ENCODE measurements at regions not wholly inside any gene's neighbourhood (a gene's known extent, or its start where the extent isn't known, plus 50 kb on each side); places are given as distances from the start of the nearest gene placed in this dataset.

- Histone ChIP-seq H3K27ac (ENCODE audit: low read length) (no peak overlapping the region), H3K4me1 (ENCODE audit: control insufficient read depth, insufficient read depth, low read length) (no peaks in the 10 kb centered on the region), H3K36me3 (ENCODE audit: control insufficient read depth, insufficient read depth, low read length) (no peaks in the 10 kb centered on the region), H3K9me3 (ENCODE audit: control insufficient read depth, insufficient read depth, low read depth, low read length) (no peaks in the 10 kb centered on the region), H3K4me3 (ENCODE audit: low read depth in 2 of 2, low read length in 2 of 2) (no peak overlapping the region), H3K27me3 (ENCODE audit: control insufficient read depth, insufficient read depth, low read length) (no peaks in the 10 kb centered on the region)
- TF ChIP-seq REST (IDR thresholded peaks at IDR 0.05; ENCODE audit: insufficient read depth in 1 of 2, low read depth in 2 of 2, low read length in 1 of 2) (no peak), TCF7L2 (IDR thresholded peaks at IDR 0.05; ENCODE audit: low read depth, low read length) (no peak), POLR2AphosphoS5 (IDR thresholded peaks at IDR 0.05; ENCODE audit: low read depth, low read length) (no peak), SIN3A (IDR thresholded peaks at IDR 0.05; ENCODE audit: borderline replicate concordance, insufficient read depth, low read depth, low read length) (no peak), CTCF (IDR thresholded peaks at IDR 0.05) (no peak)
- in situ Hi-C loops (cut with HindIII; ENCODE audit: low pct_unique_long_range_greater_than_20kb, low sequenced_read_pairs): no loop called here
- intact Hi-C loops (cut with micrococcal nuclease; ENCODE audit: unreplicated experiment): no loop called here
- BruUV-seq (replicated peaks): no TSS peak
- DNase-seq (ENCODE audit: low read depth, low spot score): no peak
- ChIA-PET CTCF (no interaction called here), POLR2A (no interaction called here)
- ATAC-seq: no peak
Measured at GRCh38 chr1:119298687-119299303, 69.8 kb upstream of the HAO2 start.

- POLR2A ChIA-PET: no interaction called here
Measured at GRCh38 chr1:119302011-119302410, 66.6 kb upstream of the HAO2 start.

More at GRCh38 chr1:119302011-119302410, 66.6 kb upstream of the HAO2 start:
- ATAC-seq (no peak), DNase-seq (ENCODE audit: low read depth, low spot score) (no peak)
- CTCF ChIA-PET: no interaction called here
- no peak for TF ChIP-seq TCF7L2 (IDR thresholded peaks at IDR 0.05; ENCODE audit: low read depth, low read length)
- TF ChIP-seq POLR2AphosphoS5 (IDR thresholded peaks at IDR 0.05; ENCODE audit: low read depth, low read length): no peak
- no peak for TF ChIP-seq CTCF (IDR thresholded peaks at IDR 0.05)
- TF ChIP-seq SIN3A (IDR thresholded peaks at IDR 0.05; ENCODE audit: borderline replicate concordance, insufficient read depth, low read depth, low read length): no peak
- TF ChIP-seq REST (IDR thresholded peaks at IDR 0.05; ENCODE audit: insufficient read depth in 1 of 2, low read depth in 2 of 2, low read length in 1 of 2): no peak
- Histone ChIP-seq H3K4me3 (ENCODE audit: low read depth in 2 of 2, low read length in 2 of 2) (no peak overlapping the region), H3K36me3 (ENCODE audit: control insufficient read depth, insufficient read depth, low read length) (no peaks in the 10 kb centered on the region), H3K27me3 (ENCODE audit: control insufficient read depth, insufficient read depth, low read length) (no peaks in the 10 kb centered on the region), H3K27ac (ENCODE audit: low read length) (no peak overlapping the region), H3K4me1 (ENCODE audit: control insufficient read depth, insufficient read depth, low read length) (no peaks in the 10 kb centered on the region), H3K9me3 (ENCODE audit: control insufficient read depth, insufficient read depth, low read depth, low read length) (no peaks in the 10 kb centered on the region)
- in situ Hi-C loops (cut with HindIII; ENCODE audit: low pct_unique_long_range_greater_than_20kb, low sequenced_read_pairs): no loop called here
- intact Hi-C loops (cut with micrococcal nuclease; ENCODE audit: unreplicated experiment): no loop called here
- no TSS peak for BruUV-seq (replicated peaks)

Measured in Panc1 (cell line).